Stimulated activated CD4-positive, alpha-beta T cell treated with anti-CD3 and anti-CD28 coated beads, TNF-alpha, amount 100 ng/mL, for 1 hour (primary cell): ENCODE measurements at regions not wholly inside any gene's neighbourhood (a gene's known extent, or its start where the extent isn't known, plus 50 kb on each side); places are given as distances from the start of the nearest gene placed in this dataset.

ENCODE experiments used
- DNase-seq, 3 donors: peaks; one replicate each; pipeline ENCODE4 v3.0.0-alpha.2; 2020; ENCODE audit warnings: low read depth in 3 of 3, low spot score in 1 of 3

GRCh38 chr5:165423697-165424299, 1918.4 kb downstream of the MAT2B start:
- no peak for DNase-seq

DNA sequence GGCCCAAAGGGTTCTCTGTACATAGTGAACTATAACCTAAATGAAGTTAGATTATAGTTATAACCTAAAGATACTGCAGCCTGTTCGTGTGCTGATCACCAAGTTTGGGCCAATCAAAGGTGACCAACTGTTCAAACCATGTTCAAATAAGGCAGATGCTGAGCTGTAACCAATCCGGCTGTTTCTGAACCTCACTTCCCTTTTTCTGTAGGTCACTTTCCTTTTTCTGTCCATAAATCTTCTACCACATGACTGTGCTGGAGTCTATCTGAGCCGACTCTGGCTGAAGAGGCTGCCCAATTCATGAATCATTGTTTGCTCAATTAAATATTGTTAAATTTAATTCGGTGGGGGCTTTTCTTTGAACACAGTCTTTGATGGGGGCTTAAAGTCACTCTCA, 1920.2 kb downstream of the MAT2B start:
- no peak for DNase-seq

GRCh38 chr5:165448753-165449152, 1943.3 kb downstream of the MAT2B start:
- DNase-seq = no peak

DNA sequence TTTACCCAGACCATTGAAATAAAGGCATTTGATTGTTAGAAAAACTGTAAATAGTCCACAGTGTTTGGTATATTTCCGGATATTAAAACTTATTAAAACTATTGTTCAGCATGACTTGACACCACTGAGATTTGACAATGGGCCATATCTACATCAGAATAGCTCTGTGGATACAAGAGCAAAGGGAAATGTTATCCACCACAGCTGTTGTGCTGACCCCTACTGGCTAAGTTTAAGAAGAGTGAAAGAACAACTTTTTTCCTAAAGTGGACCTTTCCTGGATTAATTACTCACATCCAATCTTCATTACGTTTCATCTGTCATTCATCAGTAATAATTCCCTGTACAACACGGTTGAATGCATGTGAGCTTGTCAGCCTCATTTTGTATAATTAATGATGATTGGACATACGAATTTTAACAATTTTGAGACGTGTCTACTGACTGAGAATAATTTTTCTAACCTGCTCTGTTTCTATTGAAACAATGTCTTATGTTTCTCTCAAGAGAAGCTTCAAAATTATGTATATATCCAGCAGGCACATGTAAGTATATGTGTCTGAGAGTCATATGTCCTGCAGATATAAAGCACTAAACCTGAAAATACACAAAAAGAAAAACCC, 1952.6 kb downstream of the MAT2B start:
- no peak for DNase-seq

DNA sequence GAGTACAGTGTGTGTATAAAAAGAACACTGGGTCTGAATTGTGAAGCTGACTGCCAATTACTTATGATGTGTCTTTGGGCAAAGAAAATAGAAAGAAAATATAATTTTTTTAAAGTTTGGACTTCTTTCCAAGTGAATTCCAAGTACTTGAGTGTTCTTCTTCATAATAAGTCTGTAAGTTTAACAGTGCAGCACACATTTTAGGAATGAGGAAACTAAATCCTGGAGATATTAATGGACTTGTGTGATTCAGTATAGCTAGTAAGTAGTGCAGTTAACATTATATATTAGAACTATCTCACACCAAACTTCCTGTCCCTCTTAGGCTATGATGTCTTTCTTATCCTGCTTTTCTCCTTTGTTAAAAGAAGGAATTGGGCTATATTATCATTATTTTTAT, 1953.8 kb downstream of the MAT2B start:
- no peak for DNase-seq

GRCh38 chr5:165460911-165461310, 1955.5 kb downstream of the MAT2B start:
- no peak for DNase-seq

DNA sequence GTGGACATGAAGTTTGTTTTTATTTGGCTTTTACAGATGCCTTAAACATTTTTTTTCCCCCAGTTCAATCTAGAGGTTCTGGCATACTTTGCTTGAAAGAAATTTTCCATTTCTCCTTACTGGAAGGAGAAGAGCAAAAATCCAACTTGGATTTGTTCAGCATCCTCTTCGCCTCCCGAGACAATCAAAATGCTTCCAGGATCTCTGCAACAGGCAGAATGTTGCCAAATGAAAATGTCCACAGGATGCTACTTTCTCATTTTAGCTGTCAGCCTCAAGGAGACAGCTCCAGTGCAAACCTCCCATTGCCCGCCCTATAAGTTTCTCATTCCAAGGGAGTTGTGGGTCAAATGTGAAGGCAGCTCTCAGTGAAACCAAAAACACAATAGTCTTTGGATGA, 1972.1 kb downstream of the MAT2B start:
- no peak for DNase-seq

GRCh38 chr5:165495829-165496380, 1990.5 kb downstream of the MAT2B start:
- no peak for DNase-seq

DNA sequence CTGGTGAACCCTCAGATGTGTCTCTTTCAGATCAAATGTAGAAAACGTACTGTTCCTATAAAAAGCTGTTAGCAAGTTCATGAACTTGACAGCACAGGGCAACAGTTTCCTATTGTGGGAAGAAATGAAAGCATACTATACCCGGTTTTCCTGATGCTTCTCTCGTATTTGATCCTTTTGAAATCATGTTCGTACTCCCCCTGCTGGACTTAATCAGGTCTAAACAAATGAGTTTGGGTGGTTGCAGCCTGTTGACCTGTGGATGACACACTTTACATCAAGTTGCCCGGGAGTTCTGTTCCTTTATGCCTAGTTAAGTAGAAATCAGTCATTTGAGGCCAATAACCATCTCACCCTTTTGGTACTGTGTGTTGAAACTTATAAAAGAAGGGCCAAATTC, 1992.3 kb downstream of the MAT2B start:
- no peak for DNase-seq

GRCh38 chr5:165502893-165503691, 1997.7 kb downstream of the MAT2B start:
- DNase-seq = no peak

DNA sequence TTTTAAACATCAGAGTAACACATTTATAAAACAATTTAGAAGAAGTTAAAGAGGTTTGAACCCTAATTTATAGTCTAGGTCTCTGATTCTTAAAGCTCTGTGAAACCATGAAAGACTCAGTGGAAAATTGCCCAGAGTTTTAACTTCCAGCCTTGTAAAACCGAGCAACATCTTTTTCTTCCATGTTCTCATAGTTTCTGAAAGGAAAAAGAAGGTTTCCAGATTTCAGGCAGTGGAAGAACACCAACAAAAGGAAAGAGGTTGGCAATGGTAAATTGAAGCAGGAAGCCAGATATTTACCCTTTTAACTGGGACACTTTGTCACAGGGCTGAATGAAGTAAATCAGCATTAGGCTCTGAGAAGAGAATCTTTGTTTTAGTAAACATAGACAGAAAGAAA, 1999.3 kb downstream of the MAT2B start:
- DNase-seq = no peak

- no peak for DNase-seq
These were observed 2002.9 kb downstream of the MAT2B start for GRCh38 chr5:165508286-165508685.

DNA sequence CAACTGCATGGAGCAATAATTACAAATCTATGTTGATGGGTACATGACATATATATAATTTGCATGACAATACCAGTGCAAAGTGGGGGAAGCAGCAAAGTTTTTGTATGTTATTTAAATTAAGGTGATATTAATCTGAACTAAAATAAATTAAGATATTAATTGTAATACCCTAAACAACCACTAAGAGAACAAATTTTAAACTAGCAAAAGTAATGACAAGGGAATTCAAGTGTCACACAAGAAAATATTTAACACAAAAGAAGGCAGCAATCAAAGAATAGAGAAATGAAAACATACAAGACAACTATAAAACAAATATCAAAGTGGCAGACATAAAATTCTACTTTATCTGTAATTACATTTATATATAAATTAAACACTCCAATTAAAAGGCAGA, 2003.4 kb downstream of the MAT2B start:
- no peak for DNase-seq

DNA sequence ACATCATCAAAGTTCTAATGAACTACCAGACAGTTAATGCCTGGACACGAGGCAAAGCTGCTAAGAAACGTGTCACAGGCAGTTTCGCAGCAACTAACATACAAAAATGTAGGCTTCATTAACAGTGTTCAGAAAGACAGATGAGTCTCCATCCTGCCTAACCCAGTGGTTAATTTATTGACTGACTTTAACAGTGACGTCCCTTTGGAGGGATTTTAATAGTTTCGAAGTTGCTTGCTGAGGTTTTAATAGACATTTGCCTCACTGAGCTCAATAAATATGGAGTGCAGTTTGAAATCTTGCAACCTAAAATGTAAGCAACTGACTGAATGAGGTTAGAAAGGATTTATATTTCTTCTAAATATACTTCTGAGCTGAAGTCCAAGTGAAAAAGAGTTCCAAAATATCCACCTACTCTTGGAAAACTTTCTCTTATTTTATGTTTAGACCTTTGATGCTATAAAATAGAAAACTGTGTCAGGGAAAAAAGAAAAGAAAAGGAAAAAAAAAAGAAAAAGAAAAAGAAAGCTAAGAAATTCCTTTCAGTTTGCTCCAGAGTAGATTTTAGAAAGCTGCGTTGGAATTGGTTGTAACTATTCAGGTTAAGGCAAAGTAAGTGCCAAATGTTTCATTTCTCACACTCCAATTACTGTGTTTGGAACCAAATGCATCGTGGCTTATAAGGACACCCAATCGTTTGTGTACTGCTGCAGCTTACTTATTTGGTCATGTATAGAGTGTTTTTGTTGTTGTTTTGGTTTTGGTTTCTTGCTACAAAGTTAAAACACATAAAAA, 2016.6 kb downstream of the MAT2B start:
- DNase-seq = no peak

DNA sequence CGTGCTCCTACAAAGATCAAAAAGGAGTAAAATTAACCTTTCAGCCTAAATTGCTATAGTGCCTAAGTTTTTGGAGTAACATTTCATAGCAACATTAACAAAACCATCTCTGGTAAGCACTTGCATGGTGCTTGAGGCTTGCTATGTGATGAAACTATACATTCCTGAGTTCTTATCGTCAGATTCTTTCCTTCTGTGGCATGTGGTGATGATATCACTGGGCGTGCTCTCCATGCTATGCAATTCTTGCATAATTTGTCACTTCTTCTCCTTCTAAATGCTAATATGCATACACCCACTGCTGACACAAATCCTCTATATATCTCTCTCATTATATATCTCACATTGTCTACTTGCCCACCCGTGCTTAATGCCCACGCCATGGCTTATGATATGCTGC, 2019.9 kb downstream of the MAT2B start:
- DNase-seq = no peak

- no peak for DNase-seq
These were observed 2020.9 kb downstream of the MAT2B start for GRCh38 chr5:165526357-165526756.

DNA sequence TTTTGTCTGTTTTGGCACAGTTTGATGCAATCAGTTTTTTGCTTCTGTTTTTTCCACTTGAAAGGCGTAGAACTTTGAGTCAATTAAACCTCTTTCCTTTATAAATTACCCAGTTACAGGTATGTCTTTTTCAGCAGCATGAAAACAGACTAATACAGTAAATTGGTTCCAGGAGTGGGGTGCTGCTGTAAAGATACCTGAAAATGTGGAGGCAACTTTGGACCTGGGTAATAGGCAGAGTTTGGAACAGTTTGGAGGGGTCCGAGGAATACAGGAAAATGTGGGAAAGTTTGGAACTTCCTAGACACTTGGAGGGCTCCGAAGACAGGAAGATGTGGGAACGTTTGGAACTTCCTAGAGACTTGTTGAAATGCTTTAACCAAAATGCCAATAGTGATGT, 2022.2 kb downstream of the MAT2B start:
- DNase-seq = no peak

DNA sequence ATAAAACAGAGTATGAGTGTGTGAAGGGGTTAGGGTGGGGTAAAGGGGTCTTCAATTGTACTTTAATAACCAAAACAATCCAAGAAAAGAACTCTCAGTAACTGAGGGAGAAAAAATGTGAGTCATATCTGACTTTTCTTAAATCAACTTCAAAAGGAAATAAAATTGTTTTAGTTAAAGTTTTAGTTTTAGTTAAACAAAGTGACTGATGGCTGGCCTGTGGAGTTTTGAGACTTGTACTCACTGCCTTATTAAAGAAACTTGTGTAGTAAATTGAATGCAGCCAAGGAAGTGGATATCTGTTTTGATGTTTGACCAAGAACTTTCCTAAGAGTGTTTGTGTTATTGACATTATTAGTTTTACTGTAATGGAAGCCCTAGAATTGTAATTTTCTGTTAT, 2032.6 kb downstream of the MAT2B start:
- no peak for DNase-seq

GRCh38 chr5:165559645-165560044, 2054.2 kb downstream of the MAT2B start:
- DNase-seq = no peak

DNA sequence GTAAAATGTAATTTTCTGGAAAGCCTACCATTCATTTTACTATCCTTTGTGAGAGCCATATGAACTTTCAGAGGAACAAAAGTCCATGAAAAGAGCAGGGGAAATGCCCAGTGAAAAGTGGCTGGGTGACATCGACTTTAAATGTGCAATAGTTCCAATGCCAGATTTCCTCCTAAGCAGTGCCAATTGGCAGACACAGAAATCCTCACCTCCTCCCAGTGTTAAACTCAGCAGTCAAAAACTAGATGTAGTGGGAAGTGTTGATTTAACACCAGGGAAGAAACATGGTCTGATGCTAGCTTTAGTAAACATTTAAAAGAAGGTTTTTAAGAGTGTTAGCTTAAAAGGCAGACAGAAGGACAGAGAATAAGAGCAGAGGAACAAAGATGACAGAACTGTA, 2055.2 kb downstream of the MAT2B start:
- DNase-seq = no peak

GRCh38 chr5:165565911-165566310, 2060.5 kb downstream of the MAT2B start:
- DNase-seq = no peak
